IPS DF 19.7 (cell line): ENCODE measurements at regions not wholly inside any gene's neighbourhood (a gene's known extent, or its start where the extent isn't known, plus 50 kb on each side); places are given as distances from the start of the nearest gene placed in this dataset.
"Not testable (repeated sequence)": the region's sequence is repeated elsewhere in the genome, so short reads cannot be mapped to it uniquely, and the experiment has no call there.

ENCODE experiments used
- DNase-seq: peaks from one replicate; pipeline ENCODE4 v3.0.0-alpha.2; 2013; ENCODE audit warnings: low read depth, low spot score

GRCh38 chr1:172837816-172838679, 179.1 kb downstream of the FASLG start:
- no peak for DNase-seq

GRCh38 chr1:172838680-172839313, 179.9 kb downstream of the FASLG start:
- DNase-seq, result no peak

- not testable (repeated sequence) for DNase-seq
Measured at GRCh38 chr1:172839639-172840038, 180.7 kb downstream of the FASLG start.

GRCh38 chr1:172843444-172843843, 184.5 kb downstream of the FASLG start:
- DNase-seq, result no peak

GRCh38 chr1:172845371-172845770, 186.5 kb downstream of the FASLG start:
- no peak for DNase-seq

GRCh38 chr1:172845865-172846264, 187.0 kb downstream of the FASLG start:
- no peak for DNase-seq

GRCh38 chr1:172847814-172848213, 188.9 kb downstream of the FASLG start:
- DNase-seq, result not testable (repeated sequence)

- DNase-seq, result no peak
Measured at GRCh38 chr1:172849653-172850052, 190.8 kb downstream of the FASLG start.

GRCh38 chr1:172851077-172851476, 192.2 kb downstream of the FASLG start:
- DNase-seq, result no peak

GRCh38 chr1:172851856-172852255, 193.0 kb downstream of the FASLG start:
- no peak for DNase-seq

GRCh38 chr1:172855983-172856382, 194.8 kb downstream of the TNFSF18 start:
- not testable (repeated sequence) for DNase-seq

- no peak for DNase-seq
Measured at GRCh38 chr1:172863031-172863430, 187.7 kb downstream of the TNFSF18 start.

- no peak for DNase-seq
Measured at GRCh38 chr1:172867216-172867818, 183.4 kb downstream of the TNFSF18 start.

GRCh38 chr1:172870901-172871606, 179.7 kb downstream of the TNFSF18 start:
- DNase-seq, result no peak

GRCh38 chr1:172874950-172875349, 175.8 kb downstream of the TNFSF18 start:
- DNase-seq, result no peak

GRCh38 chr1:172875892-172876291, 174.8 kb downstream of the TNFSF18 start:
- DNase-seq, result no peak

- no peak for DNase-seq
Measured at GRCh38 chr1:172882385-172882784, 168.4 kb downstream of the TNFSF18 start.

GRCh38 chr1:172882791-172883386, 167.9 kb downstream of the TNFSF18 start:
- no peak for DNase-seq

GRCh38 chr1:172883387-172883791, 167.4 kb downstream of the TNFSF18 start:
- DNase-seq, result no peak

- DNase-seq, result no peak
Measured at GRCh38 chr1:172883844-172884243, 166.9 kb downstream of the TNFSF18 start.

- no peak for DNase-seq
Measured at GRCh38 chr1:172885411-172885810, 165.3 kb downstream of the TNFSF18 start.

GRCh38 chr1:172885971-172886370, 164.8 kb downstream of the TNFSF18 start:
- DNase-seq, result no peak
